ENCODE measurements at regions not wholly inside any gene's neighbourhood (a gene's known extent, or its start where the extent isn't known, plus 50 kb on each side); places are given as distances from the start of the nearest gene placed in this dataset.

GRCh38 chr1:238419209-238419608 lies 528.5 kb upstream of the ZP4 start:
- H3K4me1 ChIP-seq (ENCODE audit: control insufficient read depth in 1 of 2, insufficient read depth in 1 of 2, low read depth in 1 of 2, low read length in 1 of 2) = no peaks in the 10 kb centered on the region
- H3K9me3 ChIP-seq = no peaks in the 10 kb centered on the region
- TF ChIP-seq CTCF (IDR thresholded peaks at IDR 0.05) = no peak
- no peak overlapping the region for H3K4me3 ChIP-seq (ENCODE audit: low read depth in 1 of 2, low read length in 1 of 2)
- H3K27ac ChIP-seq = no peak overlapping the region
- no peaks in the 10 kb centered on the region for H3K27me3 ChIP-seq
- no peaks in the 10 kb centered on the region for H3K36me3 ChIP-seq

DNA sequence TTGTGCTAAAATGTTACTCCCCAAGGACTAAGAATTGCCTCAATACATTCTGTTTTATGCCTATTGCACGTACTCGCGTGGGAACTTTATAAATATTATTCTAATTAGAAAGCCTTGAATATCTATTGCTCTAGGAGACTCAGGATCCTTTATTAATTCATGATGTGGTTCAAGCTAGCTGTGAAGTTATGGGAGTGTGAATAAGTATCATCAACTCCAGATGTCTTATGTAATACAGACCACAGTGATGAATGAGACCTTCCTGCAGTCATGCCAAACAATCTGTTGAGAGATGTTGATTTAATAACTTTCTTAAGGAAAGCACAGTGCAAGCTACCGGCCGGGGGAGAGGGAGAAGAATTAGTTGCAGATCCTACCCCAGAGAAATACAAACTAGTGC lies 519.2 kb upstream of the ZP4 start:
- Histone ChIP-seq H3K27ac (no peak overlapping the region), H3K4me3 (ENCODE audit: low read depth in 1 of 2, low read length in 1 of 2) (no peak overlapping the region), H3K9me3 (no peaks in the 10 kb centered on the region), H3K27me3 (no peaks in the 10 kb centered on the region), H3K36me3 (no peaks in the 10 kb centered on the region), H3K4me1 (ENCODE audit: control insufficient read depth in 1 of 2, insufficient read depth in 1 of 2, low read depth in 1 of 2, low read length in 1 of 2) (no peaks in the 10 kb centered on the region)
- TF ChIP-seq CTCF (IDR thresholded peaks at IDR 0.05) = no peak

- H3K27ac ChIP-seq = no peak overlapping the region
- H3K4me3 ChIP-seq (ENCODE audit: low read depth in 1 of 2, low read length in 1 of 2) = no peak overlapping the region
- no peaks in the 10 kb centered on the region for H3K9me3 ChIP-seq
- no peaks in the 10 kb centered on the region for H3K27me3 ChIP-seq
- H3K4me1 ChIP-seq (ENCODE audit: control insufficient read depth in 1 of 2, insufficient read depth in 1 of 2, low read depth in 1 of 2, low read length in 1 of 2) = no peaks in the 10 kb centered on the region
- no peaks in the 10 kb centered on the region for H3K36me3 ChIP-seq
- TF ChIP-seq CTCF (IDR thresholded peaks at IDR 0.05) = no peak
Observed at GRCh38 chr1:238409191-238409850, 518.6 kb upstream of the ZP4 start.

DNA sequence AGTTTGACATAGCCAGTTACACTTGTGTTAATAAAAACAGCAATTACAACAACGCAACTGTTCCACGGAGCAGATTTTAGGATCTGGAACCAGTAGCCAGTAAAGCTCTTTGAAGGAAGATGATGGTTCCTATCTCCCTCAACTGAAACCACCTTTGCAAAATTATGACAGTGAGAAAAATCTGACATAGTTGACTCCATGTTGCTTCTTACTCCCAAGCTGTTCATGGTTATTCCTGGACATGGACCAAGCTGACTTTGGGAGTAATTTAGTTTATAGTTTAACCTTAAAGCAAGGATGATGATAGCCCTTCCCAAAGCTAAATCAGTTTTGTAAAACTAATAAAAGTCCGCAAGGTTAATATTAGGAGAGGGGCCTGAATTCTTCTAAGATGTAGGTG lies 518.0 kb upstream of the ZP4 start:
- H3K27ac ChIP-seq = no peak overlapping the region
- no peaks in the 10 kb centered on the region for H3K9me3 ChIP-seq
- no peaks in the 10 kb centered on the region for H3K36me3 ChIP-seq
- no peaks in the 10 kb centered on the region for H3K4me1 ChIP-seq (ENCODE audit: control insufficient read depth in 1 of 2, insufficient read depth in 1 of 2, low read depth in 1 of 2, low read length in 1 of 2)
- H3K27me3 ChIP-seq = no peaks in the 10 kb centered on the region
- no peak for TF ChIP-seq CTCF (IDR thresholded peaks at IDR 0.05)
- no peak overlapping the region for H3K4me3 ChIP-seq (ENCODE audit: low read depth in 1 of 2, low read length in 1 of 2)

GRCh38 chr1:238406098-238406860 lies 515.6 kb upstream of the ZP4 start:
- H3K4me1 ChIP-seq (ENCODE audit: control insufficient read depth in 1 of 2, insufficient read depth in 1 of 2, low read depth in 1 of 2, low read length in 1 of 2) = no peaks in the 10 kb centered on the region
- TF ChIP-seq CTCF (IDR thresholded peaks at IDR 0.05) = no peak
- H3K9me3 ChIP-seq = no peaks in the 10 kb centered on the region

More at GRCh38 chr1:238406098-238406860, 515.6 kb upstream of the ZP4 start:
- Histone ChIP-seq H3K4me3 (ENCODE audit: low read depth in 1 of 2, low read length in 1 of 2) (no peak overlapping the region), H3K27me3 (no peaks in the 10 kb centered on the region), H3K36me3 (no peaks in the 10 kb centered on the region), H3K27ac (no peak overlapping the region)

Measured in neutrophil (primary cell).